GM20000 (cell line): ENCODE measurements at regions not wholly inside any gene's neighbourhood (a gene's known extent, or its start where the extent isn't known, plus 50 kb on each side); places are given as distances from the start of the nearest gene placed in this dataset.

ENCODE experiments used
- DNase-seq: peaks from one replicate; pipeline ENCODE4 v3.0.0; 2012; ENCODE audit warnings: low spot score
- CTCF ChIP-seq: IDR thresholded peaks from 2 replicates; pipeline ENCODE4 v1.5.1; 2012; ENCODE audit warnings: mild to moderate bottlenecking, control low read depth; ENCODE audit errors: extremely low read depth, missing control alignments

- no peak for DNase-seq
- TF ChIP-seq CTCF, result no peak
Observed at GRCh38 chr11:112398798-112399478, 138.3 kb upstream of the PLET1 start.

- no peak for TF ChIP-seq CTCF
- no peak for DNase-seq
Observed at GRCh38 chr11:112400476-112401014, 139.9 kb upstream of the PLET1 start.

- no peak for DNase-seq
- no peak for TF ChIP-seq CTCF
Observed at GRCh38 chr11:112401036-112401769, 140.5 kb upstream of the PLET1 start.

GRCh38 chr11:112403432-112403831, 142.8 kb upstream of the PLET1 start:
- no peak for DNase-seq
- no peak for TF ChIP-seq CTCF

GRCh38 chr11:112404112-112404511, 143.5 kb upstream of the PLET1 start:
- no peak for DNase-seq
- no peak for TF ChIP-seq CTCF

GRCh38 chr11:112408517-112408916, 147.9 kb upstream of the PLET1 start:
- no peak for DNase-seq

More at GRCh38 chr11:112408517-112408916, 147.9 kb upstream of the PLET1 start:
- no peak for TF ChIP-seq CTCF
